OCI-M1 (cell line): ENCODE measurements at regions not wholly inside any gene's neighbourhood (a gene's known extent, or its start where the extent isn't known, plus 50 kb on each side); places are given as distances from the start of the nearest gene placed in this dataset.

Source experiments
- DNase-seq: peaks from one replicate; lab custom pipeline; 2025; lab: John Stamatoyannopoulos, UW

- DNase-seq, result peak; percentile 49
Observed at GRCh38 chr2:209368914-209369313, 54.9 kb upstream of the MAP2 start.

- DNase-seq, result no peak
Observed at GRCh38 chr2:209369656-209370055, 54.2 kb upstream of the MAP2 start.

GRCh38 chr2:209371407-209371806 lies 52.4 kb upstream of the MAP2 start:
- DNase-seq, result no peak
